HG02840 (cell line): ENCODE measurements at regions not wholly inside any gene's neighbourhood (a gene's known extent, or its start where the extent isn't known, plus 50 kb on each side); places are given as distances from the start of the nearest gene placed in this dataset.
"Not testable (repeated sequence)": the region's sequence is repeated elsewhere in the genome, so short reads cannot be mapped to it uniquely, and the experiment has no call there.

Experiments used
- ATAC-seq: cut with Tn5 transposase; IDR thresholded peaks from one replicate; pipeline ENCODE4 v1.9.1; 2021; ENCODE audit warnings: mild to moderate bottlenecking, moderate library complexity, moderate number of reproducible peaks; ENCODE audit not compliant: unreplicated experiment, low FRiP score

GRCh38 chr3:83251490-83251889, 1490.0 kb upstream of the GBE1 start:
- ATAC-seq = no peak

DNA sequence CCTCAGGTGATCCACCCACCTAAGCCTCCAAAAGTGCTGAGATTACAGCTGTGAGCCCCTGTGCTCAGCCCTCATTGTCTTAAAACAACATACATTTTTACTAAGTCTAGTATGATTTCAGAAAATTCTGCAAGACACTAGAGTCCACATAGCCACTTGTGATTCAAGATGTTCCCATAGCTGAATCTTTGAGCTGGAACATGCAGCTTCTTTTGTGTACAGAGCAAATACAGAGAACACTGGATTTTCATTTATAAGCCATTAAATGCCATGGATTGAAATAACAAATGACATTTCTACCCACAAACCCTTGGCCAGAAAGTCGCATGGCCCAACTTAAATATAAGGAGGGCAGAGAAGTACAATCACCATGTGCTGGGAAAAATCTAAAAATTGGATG, 1489.2 kb upstream of the GBE1 start:
- no peak for ATAC-seq

DNA sequence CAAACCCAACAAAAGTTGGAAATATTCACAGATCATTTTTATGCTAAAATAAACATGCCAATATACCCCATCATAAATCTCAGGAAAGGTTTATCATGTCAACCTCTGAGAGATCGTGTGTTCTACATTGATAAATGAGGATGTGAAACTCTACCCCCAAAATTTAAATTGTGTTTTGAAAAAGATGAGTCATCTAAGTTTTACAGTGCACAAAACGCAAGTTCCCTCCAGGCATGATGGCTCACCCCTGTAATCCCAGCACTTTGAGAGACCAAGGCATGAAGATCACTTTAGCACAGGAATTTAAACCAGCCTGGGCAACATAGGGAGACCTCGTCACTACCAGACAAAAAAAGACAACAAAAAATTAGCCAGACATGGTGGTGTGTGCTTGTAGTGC, 1487.0 kb upstream of the GBE1 start:
- ATAC-seq = no peak

GRCh38 chr3:83235180-83235814, 1473.9 kb upstream of the GBE1 start:
- ATAC-seq = no peak

DNA sequence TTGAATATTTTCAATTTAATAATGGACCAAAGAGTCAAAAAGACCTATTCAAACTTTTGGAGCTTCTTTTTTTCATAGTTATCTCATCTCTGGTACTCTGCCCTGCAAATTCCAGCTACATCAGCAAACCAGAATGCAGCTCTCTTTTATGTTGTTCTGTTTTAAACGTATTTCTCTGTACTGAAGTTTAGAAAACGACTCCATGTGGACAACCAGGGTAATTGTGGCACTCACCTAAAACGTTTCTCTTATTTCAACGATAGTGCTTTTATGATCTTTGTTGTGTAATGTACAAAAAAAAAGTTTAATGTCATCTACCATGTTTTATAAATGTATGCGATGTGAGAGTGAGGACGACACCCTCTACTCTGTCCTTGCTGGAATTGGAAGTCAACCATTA, 1472.3 kb upstream of the GBE1 start:
- ATAC-seq = no peak

- ATAC-seq = no peak
Measured at GRCh38 chr3:83230841-83231240, 1469.4 kb upstream of the GBE1 start.

GRCh38 chr3:83230376-83230775, 1468.9 kb upstream of the GBE1 start:
- no peak for ATAC-seq

DNA sequence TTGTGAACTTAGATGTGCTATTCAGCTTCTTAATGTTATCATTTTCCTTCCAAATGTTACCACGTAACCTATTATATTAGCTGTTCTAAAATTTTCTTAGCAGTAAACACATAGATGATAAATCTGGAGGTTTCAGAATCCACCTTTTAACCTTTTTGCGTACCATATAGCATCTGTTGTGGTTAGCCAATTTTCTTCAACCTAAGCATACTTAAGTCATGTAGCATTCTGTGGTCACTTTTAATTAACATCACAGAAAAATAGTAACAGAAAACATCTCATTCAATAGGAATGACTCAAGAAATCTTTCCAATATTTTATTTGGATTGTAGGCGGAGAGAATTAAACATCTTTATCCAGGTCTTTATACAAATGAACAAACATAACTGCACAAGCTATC, 1465.3 kb upstream of the GBE1 start:
- ATAC-seq = no peak

GRCh38 chr3:83224101-83224868, 1462.8 kb upstream of the GBE1 start:
- ATAC-seq = no peak

DNA sequence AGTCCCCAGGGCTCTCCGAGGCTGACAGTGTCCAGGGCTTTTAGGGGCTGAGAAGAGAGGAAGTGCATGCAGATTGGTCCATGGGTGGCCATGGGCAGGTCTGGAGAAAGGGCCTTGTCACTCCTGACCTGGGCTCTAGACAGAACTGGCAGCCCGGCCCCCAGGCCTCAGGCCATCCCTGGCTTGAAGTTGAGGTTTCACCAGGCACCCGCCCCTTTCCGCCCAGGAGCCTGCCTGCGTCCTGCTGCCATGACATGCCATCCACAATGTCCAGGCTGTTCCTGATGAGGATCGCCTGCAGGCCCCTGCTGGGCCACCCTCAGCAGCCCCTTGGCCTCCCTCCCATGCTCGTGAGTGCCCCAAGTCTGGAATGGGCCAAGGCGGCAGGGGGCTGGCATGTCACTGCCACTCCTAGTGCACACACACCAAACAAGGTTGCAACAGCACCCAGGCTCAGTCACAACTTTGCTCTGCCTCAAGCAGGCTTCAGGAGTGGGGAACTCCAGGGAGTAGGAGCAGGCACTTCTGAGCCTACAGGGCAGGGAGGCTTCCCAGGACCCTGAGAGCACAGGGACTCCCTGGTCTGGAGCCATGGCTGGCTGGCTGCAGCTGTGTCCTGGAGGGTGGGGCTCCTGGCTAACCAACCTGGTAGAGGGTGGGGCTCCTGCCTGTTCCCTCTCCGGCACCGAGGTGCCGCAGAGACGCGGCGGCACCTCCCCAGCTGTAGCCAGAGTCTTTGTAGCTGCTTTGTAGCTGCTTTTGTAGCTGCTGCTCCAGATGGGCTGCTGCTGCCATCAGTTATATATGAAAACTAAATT, 1457.1 kb upstream of the GBE1 start:
- no peak for ATAC-seq

- not testable (repeated sequence) for ATAC-seq
Measured at GRCh38 chr3:83217595-83218118, 1456.2 kb upstream of the GBE1 start.

DNA sequence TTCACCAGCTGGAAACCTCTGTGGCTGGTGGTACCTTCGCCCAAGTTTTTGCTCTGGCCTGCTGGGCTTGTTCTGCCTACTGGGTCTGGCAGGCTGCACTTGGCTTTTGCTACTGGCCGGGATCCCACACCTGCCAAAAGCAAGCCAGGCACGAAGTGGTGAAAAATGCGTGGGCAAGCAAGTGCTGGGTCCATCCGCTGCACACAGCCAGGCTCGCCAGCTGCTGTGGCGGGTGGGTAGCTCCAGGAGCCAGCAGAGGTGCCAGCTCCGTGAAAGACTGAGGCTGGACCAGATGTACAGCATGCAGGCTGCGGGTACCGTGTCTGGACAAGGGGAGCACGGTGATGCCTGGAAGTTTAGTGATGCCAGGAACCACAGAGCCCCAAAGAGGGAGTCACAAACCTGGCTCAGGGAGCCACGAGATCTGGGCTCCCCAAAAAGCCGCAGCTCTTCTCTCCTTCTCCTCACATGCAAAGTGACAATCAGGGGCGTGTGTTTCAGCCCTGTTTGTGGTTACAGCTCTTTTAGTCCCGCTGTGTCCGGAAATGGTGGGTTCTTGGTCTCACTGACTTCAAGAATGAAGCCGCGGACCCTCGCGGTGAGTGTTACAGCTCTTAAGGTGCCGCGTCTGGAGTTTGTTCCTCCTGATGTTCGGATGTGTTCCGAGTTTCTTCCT, 1455.6 kb upstream of the GBE1 start:
- ATAC-seq = no peak

- ATAC-seq = no peak
Measured at GRCh38 chr3:83195243-83195642, 1433.8 kb upstream of the GBE1 start.

GRCh38 chr3:83193526-83193925, 1432.1 kb upstream of the GBE1 start:
- ATAC-seq = no peak

GRCh38 chr3:83189634-83190033, 1428.2 kb upstream of the GBE1 start:
- ATAC-seq = no peak

DNA sequence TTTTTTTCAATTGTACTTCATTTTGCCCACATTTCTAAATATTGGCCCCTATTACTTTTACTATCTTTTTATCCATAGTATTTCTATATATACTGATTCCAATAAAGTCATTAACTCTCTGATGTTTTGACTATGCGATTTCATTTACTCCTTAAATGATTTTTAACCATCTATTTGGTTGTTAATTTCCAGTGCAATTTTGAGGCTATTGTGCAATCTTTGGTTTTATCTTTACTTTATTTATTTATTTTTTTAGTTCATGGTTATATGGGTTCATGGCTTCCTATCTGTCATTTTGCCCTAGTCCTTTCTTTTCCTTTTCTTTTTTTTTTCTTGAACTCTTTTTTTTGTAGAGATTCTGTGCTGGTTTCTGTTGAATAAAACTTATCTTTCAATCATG, 1408.0 kb upstream of the GBE1 start:
- ATAC-seq = no peak

GRCh38 chr3:83150896-83151295, 1389.5 kb upstream of the GBE1 start:
- ATAC-seq = no peak

DNA sequence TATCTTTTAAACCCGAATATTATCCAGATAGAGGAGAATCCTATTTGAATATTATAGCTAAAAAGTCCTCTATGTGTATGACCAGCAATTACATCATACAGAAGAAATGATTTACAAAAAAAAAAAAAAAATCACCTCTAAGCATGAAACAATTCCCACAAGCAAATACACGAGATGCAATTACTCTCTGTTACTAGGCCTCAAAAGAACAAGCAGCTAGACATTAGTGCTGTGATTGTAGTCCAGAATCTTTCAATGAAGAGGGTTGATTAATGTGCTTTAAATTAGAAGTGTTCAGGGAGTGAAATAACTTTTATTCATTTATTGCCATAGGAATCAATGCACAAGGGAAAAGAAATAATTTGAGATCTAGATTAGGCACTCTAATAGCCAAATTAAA, 1379.5 kb upstream of the GBE1 start:
- ATAC-seq = no peak

DNA sequence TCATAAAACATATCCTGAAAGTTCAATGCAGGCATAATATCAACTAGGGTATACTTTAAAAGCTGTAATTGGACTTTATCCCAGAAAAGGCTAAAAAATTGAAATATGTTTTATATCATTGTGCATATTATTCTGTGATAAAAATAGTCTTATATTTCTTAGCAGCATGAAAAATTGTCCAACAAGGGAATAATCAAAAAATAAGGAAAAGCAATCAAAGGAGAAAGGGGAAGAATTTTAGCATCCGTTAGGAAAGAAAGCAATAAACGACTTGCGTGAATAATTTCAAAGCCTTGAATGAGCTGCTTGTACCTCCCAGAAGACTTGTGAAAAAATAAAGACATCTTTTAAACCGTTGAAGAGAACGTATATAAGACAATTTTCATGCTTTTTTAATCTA, 1369.8 kb upstream of the GBE1 start:
- no peak for ATAC-seq

DNA sequence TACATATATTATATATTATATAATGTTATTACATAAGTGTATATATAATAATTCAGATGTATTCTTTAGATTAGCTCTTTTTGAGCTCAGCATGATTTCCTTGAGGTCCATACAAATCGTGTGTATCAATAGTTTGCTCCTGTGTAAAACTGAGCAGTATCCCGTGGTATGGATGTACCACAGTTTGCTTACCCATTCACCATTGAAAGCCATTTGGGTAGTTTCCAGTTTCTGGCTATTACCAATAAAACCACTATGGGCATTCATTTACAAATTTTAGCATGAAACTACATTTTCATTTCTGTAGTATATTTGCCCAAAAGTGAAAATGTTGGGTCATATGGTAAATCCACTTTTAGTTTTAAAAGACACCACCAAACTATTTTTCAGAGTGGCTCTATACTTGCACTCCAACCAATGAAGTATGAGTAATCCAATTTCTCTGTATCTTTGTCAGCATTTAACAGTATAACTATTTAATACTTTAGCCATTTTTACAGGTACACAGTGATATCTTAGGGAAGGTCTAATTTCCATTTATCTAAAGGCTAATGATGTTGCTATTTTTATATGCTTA, 1361.4 kb upstream of the GBE1 start:
- ATAC-seq = no peak
